Gastrocnemius medialis (tissue), 4 donors: ENCODE measurements at regions not wholly inside any gene's neighbourhood (a gene's known extent, or its start where the extent isn't known, plus 50 kb on each side); places are given as distances from the start of the nearest gene placed in this dataset.

Experiments
- CTCF ChIP-seq, 5 experiments: fragments of 450-650 bp in 3 of 5; fragments of 200-600 bp in 2 of 5; sonication (generic) in 2 of 5; IDR thresholded peaks in 4 of 5; conservative IDR thresholded peaks in 1 of 5; 1 replicate in 4 of 5; 2 replicates in 1 of 5; pipeline ENCODE4 v1.5.1; 2016 to 2019; ENCODE audit warnings: antibody characterized with exemption in 5 of 5, mild to moderate bottlenecking in 3 of 5, moderate library complexity in 3 of 5
- POLR2A ChIP-seq, 2 donors: fragments of 450-650 bp; IDR thresholded peaks; one replicate each; pipeline ENCODE4 v1.6.1; 2017; ENCODE audit warnings: antibody characterized with exemption in 2 of 2, mild to moderate bottlenecking in 2 of 2, moderate library complexity in 2 of 2

- TF ChIP-seq POLR2A (IDR thresholded peaks at IDR 0.05) (no peak), CTCF (IDR thresholded peaks at IDR 0.05 in 4 of 5, conservative IDR thresholded peaks at IDR 0.05 in 1 of 5) (no peak)
These were observed 461.1 kb downstream of the TMEM182 start for GRCh38 chr2:103222969-103223368.
